GM23338 (cell line): ENCODE measurements at regions not wholly inside any gene's neighbourhood (a gene's known extent, or its start where the extent isn't known, plus 50 kb on each side); places are given as distances from the start of the nearest gene placed in this dataset.

Source experiments
- ATAC-seq: fragments of 200-7000 bp; cut with Tn5 transposase; 3 replicates; pipeline ENCODE4 v1.9.1; 2020
- DNase-seq: peaks from one replicate; pipeline ENCODE4 v3.0.0-alpha.2; 2015; ENCODE audit warnings: low spot score
- H2AFZ ChIP-seq: fragments of 200-600 bp; sonication (generic); 2 replicates; pipeline ENCODE4 v1.8.0; 2016; ENCODE audit warnings: antibody characterized with exemption, mild to moderate bottlenecking, moderate library complexity
- H3F3A ChIP-seq: fragments of 200-600 bp; sonication (generic); replicated peaks from 2 replicates; pipeline ENCODE4 v1.8.0; 2017; ENCODE audit warnings: antibody characterized with exemption, mixed run types, low read depth
- H3K27ac ChIP-seq: fragments of 200-600 bp; sonication (generic); 2 replicates; pipeline ENCODE4 v1.6.1; 2016; ENCODE audit warnings: low read depth
- H3K27me3 ChIP-seq: fragments of 200-600 bp; sonication (generic); 2 replicates; pipeline ENCODE4 v1.8.0; 2016; ENCODE audit warnings: mild to moderate bottlenecking, mixed run types, moderate library complexity; ENCODE audit not compliant: insufficient read depth
- H3K36me3 ChIP-seq: fragments of 200-600 bp; sonication (generic); 2 replicates; pipeline ENCODE4 v1.8.0; 2016; ENCODE audit warnings: mild to moderate bottlenecking; ENCODE audit not compliant: insufficient read depth
- H3K4me1 ChIP-seq: fragments of 200-600 bp; sonication (generic); 2 replicates; pipeline ENCODE4 v1.8.0; 2016; ENCODE audit warnings: mild to moderate bottlenecking, moderate library complexity; ENCODE audit not compliant: insufficient read depth
- H3K4me2 ChIP-seq: fragments of 200-600 bp; sonication (generic); 2 replicates; pipeline ENCODE4 v1.7.1; 2017; ENCODE audit warnings: mixed run types
- H3K4me3 ChIP-seq: fragments of 200-600 bp; sonication (generic); 2 replicates; pipeline ENCODE4 v1.6.1; 2016; ENCODE audit warnings: mixed run types
- H3K79me2 ChIP-seq: fragments of 200-600 bp; sonication (generic); replicated peaks from 2 replicates; pipeline ENCODE4 v1.8.0; 2017; ENCODE audit warnings: mild to moderate bottlenecking; ENCODE audit not compliant: insufficient read depth
- H3K9me2 ChIP-seq: fragments of 200-600 bp; sonication (generic); 2 replicates; pipeline ENCODE4 v1.8.0; 2017; ENCODE audit not compliant: insufficient read depth
- H4K20me1 ChIP-seq: fragments of 200-600 bp; sonication (generic); replicated peaks from 2 replicates; pipeline ENCODE4 v1.8.0; 2017; ENCODE audit warnings: mild to moderate bottlenecking; ENCODE audit not compliant: insufficient read depth
- H3K27ac Mint-ChIP-seq: 2 replicates; pipeline ENCODE4 v1.8.0; 2020; ENCODE audit warnings: inconsistent platforms, mild to moderate bottlenecking, moderate library complexity, mixed read lengths
- H3K27me3 Mint-ChIP-seq: 3 replicates; pipeline ENCODE4 v1.8.0; 2022; ENCODE audit warnings: low read depth, mild to moderate bottlenecking, moderate library complexity, mixed read lengths, inconsistent platforms; ENCODE audit not compliant: insufficient read depth, poor library complexity
- H3K36me3 Mint-ChIP-seq: 3 replicates; pipeline ENCODE4 v1.8.0; 2021; ENCODE audit warnings: low read depth, mild to moderate bottlenecking, inconsistent platforms, moderate library complexity, mixed read lengths
- H3K4me1 Mint-ChIP-seq: 3 replicates; pipeline ENCODE4 v1.8.0; 2020; ENCODE audit warnings: mild to moderate bottlenecking, inconsistent platforms, mixed read lengths
- H3K4me3 Mint-ChIP-seq: 3 replicates; pipeline ENCODE4 v1.8.0; 2021; ENCODE audit warnings: moderate library complexity, mild to moderate bottlenecking, inconsistent platforms, mixed read lengths
- H3K9me3 Mint-ChIP-seq: 3 replicates; pipeline ENCODE4 v1.8.0; 2020; ENCODE audit warnings: moderate library complexity, mild to moderate bottlenecking, inconsistent platforms, mixed read lengths
- CTCF ChIP-seq, 2 experiments: fragments of 200-600 bp in 1 of 2; sonication (generic) in 1 of 2; conservative IDR thresholded peaks; 2 replicates each; pipeline versions ENCODE4 v1.5.1 to v1.6.1; 2016 to 2017; ENCODE audit warnings: antibody characterized with exemption in 2 of 2, low read depth in 2 of 2, mild to moderate bottlenecking in 2 of 2, moderate library complexity in 1 of 2
- ETS1 ChIP-seq: IDR thresholded peaks from 2 replicates; pipeline ENCODE4 v1.6.1; 2016; ENCODE audit warnings: antibody characterized with exemption
- EZH2 ChIP-seq: fragments of 200-600 bp; sonication (generic); IDR thresholded peaks from one replicate; pipeline ENCODE4 v1.8.0; 2017; ENCODE audit warnings: antibody characterized with exemption, mild to moderate bottlenecking, low read depth; ENCODE audit not compliant: unreplicated experiment
- EZH2phosphoT487 ChIP-seq: fragments of 200-600 bp; sonication (generic); IDR thresholded peaks from one replicate; pipeline ENCODE4 v1.8.1; 2018; ENCODE audit warnings: antibody characterized with exemption; ENCODE audit not compliant: unreplicated experiment
- JUNB ChIP-seq: IDR thresholded peaks from one replicate; pipeline ENCODE4 v1.6.1; 2016; ENCODE audit warnings: antibody characterized with exemption; ENCODE audit not compliant: unreplicated experiment
- NANOG ChIP-seq: IDR thresholded peaks from 2 replicates; pipeline ENCODE4 v1.6.1; 2016; ENCODE audit warnings: antibody characterized with exemption, borderline replicate concordance
- REST ChIP-seq: IDR thresholded peaks from one replicate; pipeline ENCODE4 v1.6.1; 2018; ENCODE audit warnings: antibody characterized with exemption; ENCODE audit not compliant: unreplicated experiment
- STAT1 ChIP-seq: IDR thresholded peaks from one replicate; pipeline ENCODE4 v1.6.1; 2016; ENCODE audit warnings: antibody characterized with exemption; ENCODE audit not compliant: unreplicated experiment
- ZNF114 ChIP-seq: fragments of 250-450 bp; sonication (Bioruptor Pico); IDR thresholded peaks from 2 replicates; pipeline ENCODE4 v1.5.0; 2020; ENCODE audit warnings: mild to moderate bottlenecking, moderate library complexity
- ZNF331 ChIP-seq: fragments of 250-450 bp; sonication (Bioruptor Pico); IDR thresholded peaks from 2 replicates; pipeline ENCODE4 v1.5.0; 2020; ENCODE audit warnings: low read depth, mild to moderate bottlenecking, moderate library complexity

- ATAC-seq (no peak), DNase-seq (no peak)
- Histone ChIP-seq H3K4me2 (no peak overlapping the region), H3K27me3 (no peaks in the 10 kb centered on the region), H2AFZ (no peak overlapping the region), H3K79me2 (no peaks in the 10 kb centered on the region), H3F3A (no peaks in the 10 kb centered on the region), H3K4me3 (no peak overlapping the region), H3K9me2 (no peaks in the 10 kb centered on the region), H4K20me1 (no peaks in the 10 kb centered on the region), H3K36me3 (no peaks in the 10 kb centered on the region), H3K4me1 (peaks cover 12% of the 10 kb centered on the region), H3K27ac (no peak overlapping the region)
- H3K4me1 Mint-ChIP-seq: peaks cover 25% of the 10 kb centered on the region
- H3K27me3 Mint-ChIP-seq: no peaks in the 10 kb centered on the region
- H3K9me3 Mint-ChIP-seq: no peaks in the 10 kb centered on the region
- H3K36me3 Mint-ChIP-seq: no peaks in the 10 kb centered on the region
- TF ChIP-seq CTCF (conservative IDR thresholded peaks at IDR 0.05; ENCODE audit: low read depth in 2 of 2) (no peak), JUNB (no peak), ETS1 (no peak), EZH2 (no peak), ZNF331 (CRISPR knock-in tag) (no peak), NANOG (no peak)
- H3K4me3 Mint-ChIP-seq: no peak overlapping the region
- H3K27ac Mint-ChIP-seq: no peak overlapping the region
Observed at GRCh38 chr5:174459832-174460448, 264.4 kb upstream of the MSX2 start.

GRCh38 chr5:174462129-174462528 lies 262.3 kb upstream of the MSX2 start:
- no peak overlapping the region for H3K4me3 ChIP-seq
- H3K27me3 ChIP-seq: no peaks in the 10 kb centered on the region
- Mint-ChIP-seq H3K27me3 (no peaks in the 10 kb centered on the region), H3K9me3 (no peaks in the 10 kb centered on the region; the same call in 2 of the 3 replicates), H3K36me3 (no peaks in the 10 kb centered on the region), H3K4me1 (peaks cover 25% of the 10 kb centered on the region), H3K4me3 (no peak overlapping the region), H3K27ac (no peak overlapping the region)
- H3K4me1 ChIP-seq: peaks cover 12% of the 10 kb centered on the region
- no peaks in the 10 kb centered on the region for H3K9me2 ChIP-seq
- H3K79me2 ChIP-seq: no peaks in the 10 kb centered on the region
- DNase-seq (no peak), ATAC-seq (no peak)
- no peaks in the 10 kb centered on the region for H4K20me1 ChIP-seq
- H3K36me3 ChIP-seq: no peaks in the 10 kb centered on the region
- H3K4me2 ChIP-seq: no peak overlapping the region
- no peak overlapping the region for H2AFZ ChIP-seq
- no peaks in the 10 kb centered on the region for H3F3A ChIP-seq
- no peak overlapping the region for H3K27ac ChIP-seq
- no peak for TF ChIP-seq ETS1
- TF ChIP-seq NANOG: no peak
- no peak for TF ChIP-seq STAT1
- no peak for TF ChIP-seq ZNF114 (CRISPR knock-in tag)
- TF ChIP-seq REST: no peak
- TF ChIP-seq EZH2: no peak
- no peak for TF ChIP-seq EZH2phosphoT487
- TF ChIP-seq ZNF331 (CRISPR knock-in tag): no peak
